AG04449 (cell line): ENCODE measurements at regions not wholly inside any gene's neighbourhood (a gene's known extent, or its start where the extent isn't known, plus 50 kb on each side); places are given as distances from the start of the nearest gene placed in this dataset.

ENCODE experiments used
- CTCF ChIA-PET: fragments of 350-600 bp; formaldehyde crosslinking; extraction: SDS; loops from one replicate; lab custom pipeline; 2021; ENCODE audit warnings: antibody characterized with exemption; lab: Yijun Ruan, JAX
- POLR2A ChIA-PET: fragments of 400-600, 350-600 bp; formaldehyde crosslinking; extraction: SDS; loops from one replicate; lab custom pipeline; 2020; ENCODE audit warnings: antibody characterized with exemption, inconsistent platforms; lab: Yijun Ruan, JAX
- DNase-seq: peaks from one replicate; pipeline ENCODE4 v3.0.0-alpha.2; 2010; ENCODE audit warnings: low read depth, low spot score
- H3K4me3 ChIP-seq: 2 replicates; pipeline ENCODE4 v1.5.1; 2011; ENCODE audit warnings: low read depth, mild to moderate bottlenecking, control low read depth, low read length
- CTCF ChIP-seq: IDR thresholded peaks from one replicate; pipeline ENCODE4 v1.5.1; 2011; ENCODE audit warnings: mild to moderate bottlenecking, moderate library complexity, low read length, control low read depth, inconsistent platforms; ENCODE audit not compliant: insufficient read depth; ENCODE audit errors: missing control alignments

GRCh38 chr11:57913715-57914704 lies 109.7 kb upstream of the OR9Q1 start:
- TF ChIP-seq CTCF, result no peak
- no peak overlapping the region for H3K4me3 ChIP-seq
- ChIA-PET POLR2A (interaction anchor here (0.5 kb wide), 1 partner anchor 24 kb away, joined by 3 read pairs; no protein-coding TSS in a partner anchor), CTCF (no interaction called here)
- no peak for DNase-seq

GRCh38 chr11:57917632-57918031 lies 106.0 kb upstream of the OR9Q1 start:
- no peak for TF ChIP-seq CTCF
- CTCF ChIA-PET, result no interaction called here
- no peak for DNase-seq
- POLR2A ChIA-PET, result no interaction called here
- H3K4me3 ChIP-seq, result no peak overlapping the region

- no peak for DNase-seq
- POLR2A ChIA-PET, result no interaction called here
- CTCF ChIA-PET, result no interaction called here
- TF ChIP-seq CTCF, result no peak
- H3K4me3 ChIP-seq, result no peak overlapping the region
These were observed 102.7 kb upstream of the OR9Q1 start for GRCh38 chr11:57920971-57921370.

GRCh38 chr11:57932105-57932504 lies 91.6 kb upstream of the OR9Q1 start:
- CTCF ChIA-PET, result no interaction called here
- POLR2A ChIA-PET, result no interaction called here
- DNase-seq, result no peak
- no peak for TF ChIP-seq CTCF
- no peak overlapping the region for H3K4me3 ChIP-seq

GRCh38 chr11:57935402-57936049 lies 88.2 kb upstream of the OR9Q1 start:
- DNase-seq, result no peak
- no peak for TF ChIP-seq CTCF
- no peak overlapping the region for H3K4me3 ChIP-seq
- POLR2A ChIA-PET, result no interaction called here
- CTCF ChIA-PET, result no interaction called here

- TF ChIP-seq CTCF, result no peak
- DNase-seq, result no peak
- no peak overlapping the region for H3K4me3 ChIP-seq
- ChIA-PET POLR2A (no interaction called here), CTCF (no interaction called here)
These were observed 87.6 kb upstream of the OR9Q1 start for GRCh38 chr11:57936050-57936418.
